ENCODE measurements at regions not wholly inside any gene's neighbourhood (a gene's known extent, or its start where the extent isn't known, plus 50 kb on each side); places are given as distances from the start of the nearest gene placed in this dataset.

- TF ChIP-seq CTCF (IDR thresholded peaks at IDR 0.05) (no peak), POLR2A (IDR thresholded peaks at IDR 0.05) (no peak)
Measured at GRCh38 chr12:98185606-98186005, 329.8 kb upstream of the TMPO start.

All from adrenal gland (tissue), 5 donors.